HepG2 (cell line): ENCODE measurements at regions not wholly inside any gene's neighbourhood (a gene's known extent, or its start where the extent isn't known, plus 50 kb on each side); places are given as distances from the start of the nearest gene placed in this dataset.

ENCODE experiments used
- ATAC-seq: fragments of 200-7000 bp; cut with Tn5 transposase; 3 replicates; pipeline ENCODE4 v1.9.1; 2020; ENCODE audit warnings: mild to moderate bottlenecking, moderate library complexity
- BruUV-seq: library from RNA; stranded (reverse); fragments of 400-500 nt; replicated peaks from 2 replicates; lab custom pipeline; 2021; lab: Mats Ljungman, UMichigan
- CTCF ChIA-PET: fragments of 300-600 bp; formaldehyde crosslinking; extraction: SDS; loops from one replicate; lab custom pipeline; 2021; ENCODE audit warnings: low total read pairs, inconsistent platforms, low intra/inter-chr PET ratio; lab: Yijun Ruan, JAX
- POLR2A ChIA-PET: fragments of 350-600 bp; sonication (Branson Sonifier 250); formaldehyde crosslinking; loops from one replicate; lab custom pipeline; 2020; ENCODE audit warnings: antibody characterized with exemption, inconsistent platforms; lab: Yijun Ruan, JAX
- DNase-seq: peaks from one replicate; pipeline ENCODE4 v3.0.0-alpha.2; 2015; ENCODE audit warnings: low spot score
- FAIRE-seq: peaks from 3 replicates; lab custom pipeline; 2011; peaks lifted over from hg19 to GRCh38; lab: Jason Lieb, UNC
- H2AFZ ChIP-seq: one replicate; pipeline ENCODE4 v1.6.1; 2011; ENCODE audit warnings: low read length, inconsistent platforms
- H3K27ac ChIP-seq: fragments of 300-600 bp; 3 replicates; pipeline ENCODE4 v1.8.0; 2011; ENCODE audit warnings: mixed run types, mild to moderate bottlenecking, mixed read lengths, low read length, inconsistent platforms; ENCODE audit not compliant: insufficient read depth; ENCODE audit errors: extremely low read length
- H3K27me3 ChIP-seq, 2 experiments: fragments of 200-600 bp in 1 of 2; 2 replicates in 1 of 2; 3 replicates in 1 of 2; pipeline versions ENCODE4 v1.6.0 to v1.8.0; 2011; ENCODE audit warnings: low read length in 2 of 2, mild to moderate bottlenecking in 2 of 2, moderate library complexity in 2 of 2, inconsistent platforms in 1 of 2; ENCODE audit not compliant: insufficient read depth in 2 of 2, control insufficient read depth in 1 of 2
- H3K36me3 ChIP-seq, 2 experiments: fragments of 200-600 bp in 1 of 2; replicated peaks in 1 of 2; 2 replicates in 1 of 2; 3 replicates in 1 of 2; pipeline versions ENCODE4 v1.5.1 to v1.8.0; 2011; ENCODE audit warnings: low read length in 2 of 2, inconsistent platforms in 1 of 2; ENCODE audit not compliant: insufficient read depth in 2 of 2, control insufficient read depth in 1 of 2
- H3K4me1 ChIP-seq: 2 replicates; pipeline ENCODE4 v1.5.1; 2012; ENCODE audit warnings: low read length, inconsistent platforms; ENCODE audit not compliant: insufficient read depth
- H3K4me2 ChIP-seq: 2 replicates; pipeline ENCODE4 v1.6.0; 2011; ENCODE audit warnings: low read depth, low read length, inconsistent platforms
- H3K4me3 ChIP-seq, 3 experiments: fragments of 200-600 bp in 1 of 3; sonication (generic), shearing (Covaris generic) in 1 of 3; replicated peaks in 1 of 3; 2 replicates each; pipeline ENCODE4 v1.5.1; 2011 to 2016; ENCODE audit warnings: low read length in 3 of 3, inconsistent platforms in 2 of 3, low read depth in 2 of 3, mild to moderate bottlenecking in 2 of 3, control low read depth in 1 of 3, mixed read lengths in 1 of 3; ENCODE audit not compliant: insufficient read depth in 1 of 3
- H3K79me2 ChIP-seq: one replicate; pipeline ENCODE4 v1.6.1; 2011; ENCODE audit warnings: low read length, inconsistent platforms; ENCODE audit not compliant: insufficient read depth
- H3K9ac ChIP-seq: 2 replicates; pipeline ENCODE4 v1.6.0; 2011; ENCODE audit warnings: mild to moderate bottlenecking, low read depth, low read length, inconsistent platforms; ENCODE audit not compliant: insufficient read depth
- H3K9me3 ChIP-seq: 2 replicates; pipeline ENCODE4 v1.5.1; 2012; ENCODE audit warnings: mild to moderate bottlenecking, low read length
- H4K20me1 ChIP-seq: 2 replicates; pipeline ENCODE4 v1.6.0; 2011; ENCODE audit warnings: inconsistent platforms, mild to moderate bottlenecking, low read length, moderate library complexity; ENCODE audit not compliant: insufficient read depth
- MAFK ChIP-seq, 2 experiments: IDR thresholded peaks in 1 of 2; conservative IDR thresholded peaks in 1 of 2; 2 replicates each; pipeline ENCODE4 v1.6.1; 2011; ENCODE audit warnings: improper control_type of control experiment in 2 of 2, low read length in 2 of 2
- NPAS2 ChIP-seq: sonication (generic); formaldehyde crosslinking; IDR thresholded peaks from 2 replicates; pipeline ENCODE4 v1.8.0; 2022; ENCODE audit warnings: mild to moderate bottlenecking, missing genetic modification reagents, borderline replicate concordance
- PPARG ChIP-seq: conservative IDR thresholded peaks from 2 replicates; pipeline ENCODE4 v1.6.1; 2016; ENCODE audit warnings: missing biosample characterization, missing genetic modification reagents
- PREB ChIP-seq: sonication (generic); formaldehyde crosslinking; IDR thresholded peaks from 2 replicates; pipeline ENCODE4 v1.4.0; 2020; ENCODE audit warnings: missing genetic modification reagents
- ZC3H4 ChIP-seq: sonication (generic); formaldehyde crosslinking; IDR thresholded peaks from 2 replicates; pipeline ENCODE4 v1.4.0; 2020; ENCODE audit warnings: missing genetic modification reagents, borderline replicate concordance
- ZNF296 ChIP-seq: sonication (generic); formaldehyde crosslinking; conservative IDR thresholded peaks from 2 replicates; pipeline ENCODE4 v1.5.0; 2020; ENCODE audit warnings: mild to moderate bottlenecking, missing genetic modification reagents
- ZNF570 ChIP-seq: sonication (generic); formaldehyde crosslinking; IDR thresholded peaks from 2 replicates; pipeline ENCODE4 v1.4.0; 2020; ENCODE audit warnings: mild to moderate bottlenecking, missing genetic modification reagents, borderline replicate concordance
- ZNF652 ChIP-seq: IDR thresholded peaks from 2 replicates; pipeline ENCODE4 v1.6.1; 2016; ENCODE audit warnings: low read depth, borderline replicate concordance
- WGBS: methylation state at CpG from one replicate; pipeline ENCODE4 v1.1.6; 2017; ENCODE audit warnings: low lambda C conversion rate; 5-methylcytosine and 5-hydroxymethylcytosine counted together
- in situ Hi-C: cut with HindIII; loops from 2 replicates; pipeline ENCODE4 v1.10.0; 2017; ENCODE audit warnings: low pct_unique_long_range_greater_than_20kb; ENCODE audit not compliant: extremely low pct_ligation_motif_present
- intact Hi-C: fragments of 100-400 bp; cut with micrococcal nuclease; formaldehyde crosslinking; loops from one replicate; pipeline ENCODE4 v1.10.0; 2022; ENCODE audit not compliant: unreplicated experiment
- TF ChIP-seq, protein P1 (sequence below): sonication (generic); formaldehyde crosslinking; IDR thresholded peaks from 2 replicates; pipeline ENCODE4 v1.4.0; 2020; ENCODE audit warnings: missing genetic modification reagents, borderline replicate concordance

DNA sequence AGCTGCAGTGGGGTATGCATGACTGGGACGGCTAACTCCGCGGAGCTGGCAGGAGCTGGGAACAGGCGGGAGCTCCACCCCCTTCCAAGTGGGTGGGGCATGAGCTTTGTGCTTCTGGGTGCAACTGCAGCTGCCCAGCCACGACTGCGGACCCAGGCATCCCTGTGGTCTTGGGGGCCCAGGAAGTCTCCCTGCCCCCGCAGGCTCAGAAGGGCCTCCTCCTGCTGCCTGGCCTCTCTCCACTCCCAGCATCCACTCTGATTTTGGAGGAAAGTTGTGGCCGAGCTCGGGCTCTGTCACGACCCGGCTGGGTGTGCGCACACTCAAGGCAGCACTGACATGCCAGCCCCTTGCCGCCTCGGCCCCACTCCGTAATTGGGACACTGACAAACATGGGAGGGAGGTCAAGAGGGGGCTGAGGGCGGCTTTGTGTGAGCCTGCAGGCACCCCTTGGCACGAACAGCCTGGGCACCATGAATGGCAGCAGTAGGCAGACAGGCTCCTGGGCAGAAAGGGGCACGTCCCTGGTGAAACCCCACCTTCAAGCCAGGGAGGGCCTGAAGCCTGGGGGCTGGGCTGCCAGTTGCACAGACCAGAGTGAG is 822.6 kb downstream of the GLUD2 start (continued):
- TF ChIP-seq NPAS2 (CRISPR knock-in tag) (no peak), PREB (CRISPR knock-in tag) (no peak)

DNA sequence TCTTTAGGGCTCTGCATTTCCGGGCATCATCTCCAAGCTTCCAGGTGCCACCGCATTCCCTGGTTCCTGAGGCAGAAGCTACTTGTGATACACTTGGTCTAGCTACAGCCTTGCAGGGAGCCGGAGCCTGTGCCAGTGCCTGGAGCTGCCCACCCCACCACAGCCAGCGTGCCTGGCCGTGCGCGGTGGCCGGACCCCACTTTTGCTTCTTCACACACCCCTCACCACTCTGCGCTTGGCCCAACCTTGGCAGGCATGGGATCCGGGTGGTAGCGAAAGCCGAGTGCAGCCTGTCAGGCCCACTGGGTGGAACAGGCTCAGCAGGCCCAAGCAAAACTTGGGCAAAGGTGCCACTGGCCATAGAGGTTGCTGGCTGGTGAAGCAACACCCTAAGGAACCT is 823.7 kb downstream of the GLUD2 start:
- intact Hi-C loops = no loop called here
- WGBS = no CpG with 5 or more reads among the region's 12 CpGs
- Histone ChIP-seq H3K27me3 (no peaks in the 10 kb centered on the region), H3K4me2 (no peak overlapping the region), H4K20me1 (no peaks in the 10 kb centered on the region), H3K36me3 (no peaks in the 10 kb centered on the region), H3K79me2 (no peaks in the 10 kb centered on the region), H3K4me1 (no peaks in the 10 kb centered on the region), H3K4me3 (no peak overlapping the region), H3K9ac (no peak overlapping the region), H3K27ac (no peak overlapping the region), H2AFZ (no peak overlapping the region), H3K9me3 (no peaks in the 10 kb centered on the region)
- no TSS peak for BruUV-seq
- ATAC-seq = no peak
- POLR2A ChIA-PET = no interaction called here
- no peak for TF ChIP-seq ZNF570
- TF ChIP-seq PPARG (CRISPR knock-in tag) = no peak
- TF ChIP-seq, protein P1, sequence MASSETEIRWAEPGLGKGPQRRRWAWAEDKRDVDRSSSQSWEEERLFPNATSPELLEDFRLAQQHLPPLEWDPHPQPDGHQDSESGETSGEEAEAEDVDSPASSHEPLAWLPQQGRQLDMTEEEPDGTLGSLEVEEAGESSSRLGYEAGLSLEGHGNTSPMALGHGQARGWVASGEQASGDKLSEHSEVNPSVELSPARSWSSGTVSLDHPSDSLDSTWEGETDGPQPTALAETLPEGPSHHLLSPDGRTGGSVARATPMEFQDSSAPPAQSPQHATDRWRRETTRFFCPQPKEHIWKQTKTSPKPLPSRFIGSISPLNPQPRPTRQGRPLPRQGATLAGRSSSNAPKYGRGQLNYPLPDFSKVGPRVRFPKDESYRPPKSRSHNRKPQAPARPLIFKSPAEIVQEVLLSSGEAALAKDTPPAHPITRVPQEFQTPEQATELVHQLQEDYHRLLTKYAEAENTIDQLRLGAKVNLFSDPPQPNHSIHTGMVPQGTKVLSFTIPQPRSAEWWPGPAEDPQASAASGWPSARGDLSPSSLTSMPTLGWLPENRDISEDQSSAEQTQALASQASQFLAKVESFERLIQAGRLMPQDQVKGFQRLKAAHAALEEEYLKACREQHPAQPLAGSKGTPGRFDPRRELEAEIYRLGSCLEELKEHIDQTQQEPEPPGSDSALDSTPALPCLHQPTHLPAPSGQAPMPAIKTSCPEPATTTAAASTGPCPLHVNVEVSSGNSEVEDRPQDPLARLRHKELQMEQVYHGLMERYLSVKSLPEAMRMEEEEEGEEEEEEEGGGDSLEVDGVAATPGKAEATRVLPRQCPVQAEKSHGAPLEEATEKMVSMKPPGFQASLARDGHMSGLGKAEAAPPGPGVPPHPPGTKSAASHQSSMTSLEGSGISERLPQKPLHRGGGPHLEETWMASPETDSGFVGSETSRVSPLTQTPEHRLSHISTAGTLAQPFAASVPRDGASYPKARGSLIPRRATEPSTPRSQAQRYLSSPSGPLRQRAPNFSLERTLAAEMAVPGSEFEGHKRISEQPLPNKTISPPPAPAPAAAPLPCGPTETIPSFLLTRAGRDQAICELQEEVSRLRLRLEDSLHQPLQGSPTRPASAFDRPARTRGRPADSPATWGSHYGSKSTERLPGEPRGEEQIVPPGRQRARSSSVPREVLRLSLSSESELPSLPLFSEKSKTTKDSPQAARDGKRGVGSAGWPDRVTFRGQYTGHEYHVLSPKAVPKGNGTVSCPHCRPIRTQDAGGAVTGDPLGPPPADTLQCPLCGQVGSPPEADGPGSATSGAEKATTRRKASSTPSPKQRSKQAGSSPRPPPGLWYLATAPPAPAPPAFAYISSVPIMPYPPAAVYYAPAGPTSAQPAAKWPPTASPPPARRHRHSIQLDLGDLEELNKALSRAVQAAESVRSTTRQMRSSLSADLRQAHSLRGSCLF (CRISPR knock-in tag) = no peak
- TF ChIP-seq ZNF296 (CRISPR knock-in tag) = no peak
- no peak for TF ChIP-seq ZC3H4 (CRISPR knock-in tag)
- TF ChIP-seq ZNF652 (CRISPR knock-in tag) = no peak
- TF ChIP-seq MAFK (conservative IDR thresholded peaks at IDR 0.05 in 1 of 2, IDR thresholded peaks at IDR 0.05 in 1 of 2; ENCODE audit: low read length in 2 of 2) = no peak
- TF ChIP-seq, all 625 proteins: peak for 0
- FAIRE-seq = no peak
- CTCF ChIA-PET = no interaction called here
- DNase-seq = no peak
- in situ Hi-C loops = no loop called here
